ENCODE measurements at regions not wholly inside any gene's neighbourhood (a gene's known extent, or its start where the extent isn't known, plus 50 kb on each side); places are given as distances from the start of the nearest gene placed in this dataset.

- Mint-ChIP-seq H3K27me3 (ENCODE audit: unreplicated experiment) (peaks cover 4% of the 10 kb centered on the region), H3K9me3 (ENCODE audit: unreplicated experiment) (no peaks in the 10 kb centered on the region), H3K4me1 (ENCODE audit: unreplicated experiment) (peaks cover 14% of the 10 kb centered on the region), H3K27ac (ENCODE audit: unreplicated experiment) (peak overlapping the region; percentile 74), H3K4me3 (ENCODE audit: unreplicated experiment) (no peak overlapping the region), H3K36me3 (ENCODE audit: low read depth, unreplicated experiment) (no peaks in the 10 kb centered on the region)
- no peak for TF ChIP-seq CTCF (IDR thresholded peaks at IDR 0.05; ENCODE audit: unreplicated experiment)
- DNase-seq (ENCODE audit: low spot score): no peak
Observed at GRCh38 chr4:105061136-105061696, 85.5 kb upstream of the TET2 start.

GRCh38 chr4:105061731-105062130, 84.9 kb upstream of the TET2 start:
- no peak for DNase-seq (ENCODE audit: low spot score)
- Mint-ChIP-seq H3K9me3 (ENCODE audit: unreplicated experiment) (no peaks in the 10 kb centered on the region), H3K4me1 (ENCODE audit: unreplicated experiment) (peaks cover 14% of the 10 kb centered on the region), H3K27ac (ENCODE audit: unreplicated experiment) (peak overlapping the region; percentile 74), H3K27me3 (ENCODE audit: unreplicated experiment) (peaks cover 4% of the 10 kb centered on the region), H3K36me3 (ENCODE audit: low read depth, unreplicated experiment) (no peaks in the 10 kb centered on the region), H3K4me3 (ENCODE audit: unreplicated experiment) (no peak overlapping the region)
- TF ChIP-seq CTCF (IDR thresholded peaks at IDR 0.05; ENCODE audit: unreplicated experiment): no peak

- H3K4me1 Mint-ChIP-seq (ENCODE audit: unreplicated experiment): peaks cover 4% of the 10 kb centered on the region
- no peak overlapping the region for H3K27ac Mint-ChIP-seq (ENCODE audit: unreplicated experiment)
- no peaks in the 10 kb centered on the region for H3K36me3 Mint-ChIP-seq (ENCODE audit: low read depth, unreplicated experiment)
- H3K27me3 Mint-ChIP-seq (ENCODE audit: unreplicated experiment): peaks cover 2% of the 10 kb centered on the region
- no peak overlapping the region for H3K4me3 Mint-ChIP-seq (ENCODE audit: unreplicated experiment)
- H3K9me3 Mint-ChIP-seq (ENCODE audit: unreplicated experiment): no peaks in the 10 kb centered on the region
- no peak for TF ChIP-seq CTCF (IDR thresholded peaks at IDR 0.05; ENCODE audit: unreplicated experiment)
- DNase-seq (ENCODE audit: low spot score): no peak
Observed at GRCh38 chr4:105066401-105066800, 80.3 kb upstream of the TET2 start.

GRCh38 chr4:105067431-105067830, 79.2 kb upstream of the TET2 start:
- TF ChIP-seq CTCF (IDR thresholded peaks at IDR 0.05; ENCODE audit: unreplicated experiment): no peak
- H3K36me3 Mint-ChIP-seq (ENCODE audit: low read depth, unreplicated experiment): no peaks in the 10 kb centered on the region

GRCh38 chr4:105067946-105068345, 78.7 kb upstream of the TET2 start:
- H3K27ac Mint-ChIP-seq (ENCODE audit: unreplicated experiment): no peak overlapping the region
- DNase-seq (ENCODE audit: low spot score): no peak
- no peak for TF ChIP-seq CTCF (IDR thresholded peaks at IDR 0.05; ENCODE audit: unreplicated experiment)
- no peak overlapping the region for H3K4me3 Mint-ChIP-seq (ENCODE audit: unreplicated experiment)
- H3K27me3 Mint-ChIP-seq (ENCODE audit: unreplicated experiment): peaks cover 2% of the 10 kb centered on the region
- no peaks in the 10 kb centered on the region for H3K4me1 Mint-ChIP-seq (ENCODE audit: unreplicated experiment)
- H3K9me3 Mint-ChIP-seq (ENCODE audit: unreplicated experiment): no peaks in the 10 kb centered on the region
- no peaks in the 10 kb centered on the region for H3K36me3 Mint-ChIP-seq (ENCODE audit: low read depth, unreplicated experiment)

More at GRCh38 chr4:105067431-105067830, 79.2 kb upstream of the TET2 start:
- Mint-ChIP-seq H3K27ac (ENCODE audit: unreplicated experiment) (no peak overlapping the region), H3K4me1 (ENCODE audit: unreplicated experiment) (no peaks in the 10 kb centered on the region), H3K4me3 (ENCODE audit: unreplicated experiment) (no peak overlapping the region), H3K9me3 (ENCODE audit: unreplicated experiment) (no peaks in the 10 kb centered on the region), H3K27me3 (ENCODE audit: unreplicated experiment) (peaks cover 2% of the 10 kb centered on the region)
- no peak for DNase-seq (ENCODE audit: low spot score)
